ENCODE measurements at regions not wholly inside any gene's neighbourhood (a gene's known extent, or its start where the extent isn't known, plus 50 kb on each side); places are given as distances from the start of the nearest gene placed in this dataset.
"Not testable (repeated sequence)": the region's sequence is repeated elsewhere in the genome, so short reads cannot be mapped to it uniquely, and the experiment has no call there.

GRCh38 chr6:81228912-81229555 lies 523.4 kb downstream of the TENT5A start:
- DNase-seq: no peak

GRCh38 chr6:81226957-81227356 lies 525.5 kb downstream of the TENT5A start:
- DNase-seq: no peak

- no peak for DNase-seq
Measured at GRCh38 chr6:81216668-81217067, 535.8 kb downstream of the TENT5A start.

GRCh38 chr6:81215092-81215432 lies 537.4 kb downstream of the TENT5A start:
- no peak for DNase-seq

GRCh38 chr6:81214414-81215091 lies 537.9 kb downstream of the TENT5A start:
- no peak for DNase-seq

- no peak for DNase-seq
Measured at GRCh38 chr6:81204731-81205130, 547.8 kb downstream of the TENT5A start.

- DNase-seq: no peak
Measured at GRCh38 chr6:81194374-81194773, 558.1 kb downstream of the TENT5A start.

GRCh38 chr6:81172056-81172740 lies 580.3 kb downstream of the TENT5A start:
- no peak for DNase-seq

GRCh38 chr6:81169166-81169565 lies 583.3 kb downstream of the TENT5A start:
- DNase-seq: no peak

- no peak for DNase-seq
Measured at GRCh38 chr6:81166770-81167169, 585.7 kb downstream of the TENT5A start.

GRCh38 chr6:81158956-81159355 lies 593.5 kb downstream of the TENT5A start:
- DNase-seq: no peak

GRCh38 chr6:81148751-81149150 lies 603.7 kb downstream of the TENT5A start:
- no peak for DNase-seq

- DNase-seq: no peak
Measured at GRCh38 chr6:81145506-81145905, 607.0 kb downstream of the TENT5A start.

- DNase-seq: no peak
Measured at GRCh38 chr6:81144346-81144745, 608.1 kb downstream of the TENT5A start.

- no peak for DNase-seq
Measured at GRCh38 chr6:81138236-81138635, 614.2 kb downstream of the TENT5A start.

- DNase-seq: no peak
Measured at GRCh38 chr6:81130969-81131368, 621.5 kb downstream of the TENT5A start.

- DNase-seq: no peak
Measured at GRCh38 chr6:81130061-81130460, 622.4 kb downstream of the TENT5A start.

GRCh38 chr6:81128671-81129070 lies 623.8 kb downstream of the TENT5A start:
- no peak for DNase-seq

GRCh38 chr6:81126150-81126549 lies 626.3 kb downstream of the TENT5A start:
- DNase-seq: no peak

GRCh38 chr6:81120280-81120679 lies 632.2 kb downstream of the TENT5A start:
- no peak for DNase-seq

- no peak for DNase-seq
Measured at GRCh38 chr6:81105998-81106397, 646.5 kb downstream of the TENT5A start.

GRCh38 chr6:81098109-81098814 lies 654.2 kb downstream of the TENT5A start:
- no peak for DNase-seq

GRCh38 chr6:81096464-81096863 lies 656.0 kb downstream of the TENT5A start:
- not testable (repeated sequence) for DNase-seq

- no peak for DNase-seq
Measured at GRCh38 chr6:81093051-81093450, 659.4 kb downstream of the TENT5A start.
